Vagina (tissue), 2 donors: ENCODE measurements at regions not wholly inside any gene's neighbourhood (a gene's known extent, or its start where the extent isn't known, plus 50 kb on each side); places are given as distances from the start of the nearest gene placed in this dataset.

Experiments
- CTCF ChIP-seq, 3 experiments: fragments of 450-650 bp in 2 of 3; fragments of 200-600 bp in 1 of 3; sonication (generic) in 1 of 3; IDR thresholded peaks; one replicate each; pipeline ENCODE4 v1.5.1; 2017 to 2019; ENCODE audit warnings: antibody characterized with exemption in 3 of 3, mild to moderate bottlenecking in 2 of 3, moderate library complexity in 2 of 3
- POLR2A ChIP-seq, 2 donors: fragments of 450-650 bp; IDR thresholded peaks; one replicate each; pipeline ENCODE4 v1.6.1; 2017; ENCODE audit warnings: antibody characterized with exemption in 2 of 2, mild to moderate bottlenecking in 2 of 2, moderate library complexity in 2 of 2

DNA sequence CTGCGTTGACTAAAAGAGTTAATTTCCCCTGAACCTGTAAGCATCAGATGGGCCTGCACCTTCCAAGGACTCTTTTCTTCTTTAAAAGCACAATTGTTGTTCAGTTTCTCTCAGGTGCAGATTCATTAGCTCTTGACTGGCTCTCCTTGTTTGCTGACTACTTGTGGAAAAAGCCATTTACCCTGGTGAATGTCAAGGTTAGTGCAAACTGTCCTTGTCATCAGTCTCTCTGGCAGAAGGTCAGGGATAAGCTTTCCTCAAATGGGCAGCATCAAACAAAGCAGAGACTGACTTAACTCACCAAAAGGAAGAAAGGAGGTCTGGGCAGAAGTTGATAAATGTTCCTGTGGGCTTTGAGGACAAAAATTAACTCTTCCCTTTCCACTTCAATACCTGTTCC, 922.7 kb downstream of the BCL11A start:
- no peak for TF ChIP-seq POLR2A (IDR thresholded peaks at IDR 0.05)
- TF ChIP-seq CTCF (IDR thresholded peaks at IDR 0.05): no peak
